SK-N-SH treated with all-trans-retinoic acid at 6 μM for 48 hours (cell line): ENCODE measurements at regions not wholly inside any gene's neighbourhood (a gene's known extent, or its start where the extent isn't known, plus 50 kb on each side); places are given as distances from the start of the nearest gene placed in this dataset.

Experiments
- PATZ1 ChIP-seq: fragments of 250-450 bp; sonication (Bioruptor Pico); IDR thresholded peaks from 2 replicates; pipeline ENCODE4 v1.8.0; 2020; ENCODE audit warnings: mild to moderate bottlenecking, moderate library complexity, borderline replicate concordance
- ZFP30 ChIP-seq: fragments of 450-650 bp; formaldehyde crosslinking; IDR thresholded peaks from 2 replicates; pipeline ENCODE4 v1.5.0; 2022; ENCODE audit warnings: mild to moderate bottlenecking, moderate library complexity

- TF ChIP-seq PATZ1 (no peak), ZFP30 (no peak)
These were observed 56.7 kb upstream of the ACKR3 start for GRCh38 chr2:236512902-236513435.
